ENCODE measurements at regions not wholly inside any gene's neighbourhood (a gene's known extent, or its start where the extent isn't known, plus 50 kb on each side); places are given as distances from the start of the nearest gene placed in this dataset.

DNA sequence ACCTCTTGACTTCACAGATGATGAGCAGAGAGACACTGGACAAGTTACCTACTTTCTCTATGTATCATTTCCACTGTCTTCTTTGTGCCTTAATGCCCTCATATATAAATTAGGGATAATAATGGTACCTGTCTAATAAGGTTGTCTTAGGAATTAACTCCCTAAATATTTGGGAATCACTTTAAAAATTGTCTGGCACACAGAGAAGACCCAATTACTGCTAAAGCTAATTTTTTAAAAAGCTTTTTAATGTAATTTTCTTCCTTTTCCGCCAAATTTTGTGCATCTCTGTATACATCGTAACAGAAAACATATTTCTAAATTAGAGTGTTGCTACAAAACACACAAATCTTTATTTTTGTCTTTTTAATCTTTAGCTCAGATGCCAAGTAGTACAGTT lies 816.8 kb upstream of the ADGRB3 start (continued):
- no peak for TF ChIP-seq CTBP2 (IDR thresholded peaks at IDR 0.05; ENCODE audit: borderline replicate concordance, insufficient read depth, insufficient read length, low read length)
- no peak for TF ChIP-seq SP2 (IDR thresholded peaks at IDR 0.05; ENCODE audit: low read length)
- no peak for TF ChIP-seq MAFK (IDR thresholded peaks at IDR 0.05; ENCODE audit: low read depth, low read length)
- TF ChIP-seq BACH1 (IDR thresholded peaks at IDR 0.05; ENCODE audit: low read length), result no peak
- no peak for TF ChIP-seq RAD21 (IDR thresholded peaks at IDR 0.05 in 1 of 2, conservative IDR thresholded peaks at IDR 0.05 in 1 of 2; ENCODE audit: low read depth in 2 of 2, low read length in 2 of 2)
- no peak for TF ChIP-seq SP4 (IDR thresholded peaks at IDR 0.05; ENCODE audit: low read length)

Data from H1 (cell line).